ENCODE measurements at regions not wholly inside any gene's neighbourhood (a gene's known extent, or its start where the extent isn't known, plus 50 kb on each side); places are given as distances from the start of the nearest gene placed in this dataset.

GRCh38 chr15:93372208-93372864 is 283.3 kb upstream of the RGMA start:
- DNase-seq (ENCODE audit: low spot score) (no peak), ATAC-seq (ENCODE audit: insufficient number of reproducible peaks, low FRiP score, low read depth) (no peak)
- no peak overlapping the region for H3K4me3 ChIP-seq
- no peaks in the 10 kb centered on the region for H3K27me3 ChIP-seq (replicated peaks; ENCODE audit: insufficient read depth)
- no peak for TF ChIP-seq CTCF (IDR thresholded peaks at IDR 0.05)
- H3K9me3 ChIP-seq, result no peaks in the 10 kb centered on the region
- no peaks in the 10 kb centered on the region for H3K4me1 ChIP-seq (ENCODE audit: control insufficient read depth in 1 of 2, low read depth in 2 of 2)
- no peak overlapping the region for H3K27ac ChIP-seq
- no peaks in the 10 kb centered on the region for H3K36me3 ChIP-seq

- no peaks in the 10 kb centered on the region for H3K36me3 ChIP-seq
- no peaks in the 10 kb centered on the region for H3K27me3 ChIP-seq (replicated peaks; ENCODE audit: insufficient read depth)
- H3K4me1 ChIP-seq (ENCODE audit: control insufficient read depth in 1 of 2, low read depth in 2 of 2), result no peaks in the 10 kb centered on the region
- H3K9me3 ChIP-seq, result no peaks in the 10 kb centered on the region
- DNase-seq (ENCODE audit: low spot score), result no peak
- ATAC-seq (ENCODE audit: insufficient number of reproducible peaks, low FRiP score, low read depth), result no peak
- TF ChIP-seq CTCF (IDR thresholded peaks at IDR 0.05), result no peak
- no peak overlapping the region for H3K27ac ChIP-seq
- no peak overlapping the region for H3K4me3 ChIP-seq
These were observed 277.5 kb upstream of the RGMA start for GRCh38 chr15:93366387-93367100.

- no peak for ATAC-seq (ENCODE audit: insufficient number of reproducible peaks, low FRiP score, low read depth)
- Histone ChIP-seq H3K4me1 (ENCODE audit: control insufficient read depth in 1 of 2, low read depth in 2 of 2) (no peaks in the 10 kb centered on the region), H3K36me3 (no peaks in the 10 kb centered on the region), H3K9me3 (no peaks in the 10 kb centered on the region), H3K27me3 (replicated peaks; ENCODE audit: insufficient read depth) (no peaks in the 10 kb centered on the region), H3K4me3 (no peak overlapping the region), H3K27ac (no peak overlapping the region)
- DNase-seq (ENCODE audit: low spot score), result no peak
- no peak for TF ChIP-seq CTCF (IDR thresholded peaks at IDR 0.05)
These were observed 273.8 kb upstream of the RGMA start for GRCh38 chr15:93362821-93363220.

GRCh38 chr15:93362203-93362602 is 273.2 kb upstream of the RGMA start:
- H3K4me1 ChIP-seq (ENCODE audit: control insufficient read depth in 1 of 2, low read depth in 2 of 2), result no peaks in the 10 kb centered on the region
- no peaks in the 10 kb centered on the region for H3K9me3 ChIP-seq
- ATAC-seq (ENCODE audit: insufficient number of reproducible peaks, low FRiP score, low read depth) (no peak), DNase-seq (ENCODE audit: low spot score) (no peak)
- H3K36me3 ChIP-seq, result no peaks in the 10 kb centered on the region
- no peak for TF ChIP-seq CTCF (IDR thresholded peaks at IDR 0.05)
- no peak overlapping the region for H3K27ac ChIP-seq
- H3K27me3 ChIP-seq (replicated peaks; ENCODE audit: insufficient read depth), result no peaks in the 10 kb centered on the region
- no peak overlapping the region for H3K4me3 ChIP-seq

- TF ChIP-seq CTCF (IDR thresholded peaks at IDR 0.05), result no peak
- no peak overlapping the region for H3K27ac ChIP-seq
- ATAC-seq (ENCODE audit: insufficient number of reproducible peaks, low FRiP score, low read depth), result no peak
- DNase-seq (ENCODE audit: low spot score), result no peak
- H3K4me3 ChIP-seq, result no peak overlapping the region
- H3K9me3 ChIP-seq, result no peaks in the 10 kb centered on the region
- H3K4me1 ChIP-seq (ENCODE audit: control insufficient read depth in 1 of 2, low read depth in 2 of 2), result no peaks in the 10 kb centered on the region
- H3K36me3 ChIP-seq, result no peaks in the 10 kb centered on the region
- H3K27me3 ChIP-seq (replicated peaks; ENCODE audit: insufficient read depth), result no peaks in the 10 kb centered on the region
These were observed 272.7 kb upstream of the RGMA start for GRCh38 chr15:93361703-93362102.
